BLaER1 treated with 17β-estradiol and CSF1 and Interleukin-3, amounts not matched to agents 10 nM and 100 nM (cell line): ENCODE measurements at regions not wholly inside any gene's neighbourhood (a gene's known extent, or its start where the extent isn't known, plus 50 kb on each side); places are given as distances from the start of the nearest gene placed in this dataset.

Experiments
- H3K27ac ChIP-seq, 11 experiments: shearing (Covaris generic); formaldehyde crosslinking; 2 replicates each; pipeline ENCODE4 v1.8.1; 2022
- H3K27me3 ChIP-seq, 11 experiments: shearing (Covaris generic); formaldehyde crosslinking; 2 replicates each; pipeline ENCODE4 v1.8.1; 2022
- H3K36me3 ChIP-seq, 11 experiments: shearing (Covaris generic); formaldehyde crosslinking; 2 replicates each; pipeline ENCODE4 v1.8.1; 2022
- H3K4me1 ChIP-seq, 10 experiments: shearing (Covaris generic); formaldehyde crosslinking; 2 replicates each; pipeline ENCODE4 v1.8.1; 2022
- H3K4me2 ChIP-seq, 11 experiments: shearing (Covaris generic); formaldehyde crosslinking; 2 replicates each; pipeline ENCODE4 v1.8.1; 2022
- H3K4me3 ChIP-seq, 10 experiments: shearing (Covaris generic); formaldehyde crosslinking; 2 replicates each; pipeline ENCODE4 v1.8.1; 2022
- H3K9ac ChIP-seq, 11 experiments: shearing (Covaris generic); formaldehyde crosslinking; 2 replicates each; pipeline ENCODE4 v1.8.1; 2022
- H3K9me3 ChIP-seq, 11 experiments: shearing (Covaris generic); formaldehyde crosslinking; replicated peaks in 1 of 11; 2 replicates each; pipeline ENCODE4 v1.8.1; 2022
- H4K20me1 ChIP-seq, 11 experiments: shearing (Covaris generic); formaldehyde crosslinking; 2 replicates each; pipeline ENCODE4 v1.8.1; 2022
- Cebpa-rat ChIP-seq, 11 experiments: shearing (Covaris generic); IDR thresholded peaks; 2 replicates each; pipeline ENCODE4 v1.8.1; 2022

GRCh38 chr1:221381910-221382623, 359.8 kb downstream of the DUSP10 start:
- Histone ChIP-seq H3K4me3 (no peak overlapping the region), H3K27me3 (no peaks in the 10 kb centered on the region), H3K27ac (no peak overlapping the region), H3K4me1 (no peaks in the 10 kb centered on the region), H4K20me1 (no peaks in the 10 kb centered on the region), H3K36me3 (no peaks in the 10 kb centered on the region), H3K4me2 (no peak overlapping the region), H3K9me3 (no peaks in the 10 kb centered on the region), H3K9ac (no peak overlapping the region)
- no peak for TF ChIP-seq Cebpa-rat (IDR thresholded peaks at IDR 0.05)

DNA sequence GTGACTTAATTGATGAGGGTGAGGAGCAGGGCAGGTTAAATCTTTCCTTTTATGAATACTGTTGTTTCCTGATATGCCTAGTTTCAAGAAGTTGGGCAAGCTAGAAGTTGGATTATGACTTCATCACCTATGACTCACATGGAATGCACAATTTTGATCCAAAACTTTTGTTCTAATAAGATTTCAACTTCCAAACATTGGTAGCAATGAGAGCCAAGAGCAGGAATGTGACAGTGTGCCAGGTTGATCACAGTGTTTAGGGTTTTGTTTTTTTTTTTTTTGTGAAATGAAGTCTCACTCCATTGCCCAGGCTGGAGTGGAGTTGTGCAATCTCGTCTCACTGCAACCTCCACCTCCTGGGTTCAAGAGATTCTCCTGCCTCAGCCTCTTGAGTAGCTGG, 349.4 kb downstream of the DUSP10 start:
- H4K20me1 ChIP-seq = no peaks in the 10 kb centered on the region
- no peaks in the 10 kb centered on the region for H3K27me3 ChIP-seq
- H3K36me3 ChIP-seq = no peaks in the 10 kb centered on the region
- peaks cover 0 to 14% (median 0%) of the 10 kb centered on the region in 11 experiments; a peak in 3 of 22 replicates for H3K9me3 ChIP-seq
- no peak overlapping the region for H3K4me2 ChIP-seq
- H3K4me1 ChIP-seq = no peaks in the 10 kb centered on the region
- H3K9ac ChIP-seq = no peak overlapping the region
- no peak for TF ChIP-seq Cebpa-rat (IDR thresholded peaks at IDR 0.05)
- H3K27ac ChIP-seq = no peak overlapping the region
- no peak overlapping the region for H3K4me3 ChIP-seq

DNA sequence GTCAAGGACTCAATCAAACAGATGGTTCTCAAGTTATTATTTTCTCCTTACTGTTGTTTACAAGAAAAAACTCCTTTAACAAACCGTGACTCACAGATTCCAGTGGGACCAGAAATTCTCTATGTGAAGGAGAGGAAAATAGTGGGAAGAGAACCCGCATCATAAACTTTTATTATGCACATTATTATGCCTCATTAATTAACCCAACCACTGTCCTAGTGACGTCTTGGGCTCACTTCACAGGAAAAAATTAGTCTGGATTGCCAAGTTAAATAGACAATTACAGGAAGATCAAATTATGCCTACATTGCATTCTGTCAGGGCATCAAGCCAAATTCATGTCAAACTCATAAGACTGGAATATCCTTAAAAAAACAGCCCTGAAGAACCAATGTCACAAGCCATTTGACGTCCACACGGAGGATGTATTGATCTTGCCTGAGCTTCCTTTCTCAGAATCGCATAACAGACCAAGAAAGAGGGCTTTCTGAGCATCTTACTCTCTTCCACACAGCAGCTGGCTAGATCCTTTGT, 347.8 kb downstream of the DUSP10 start:
- Histone ChIP-seq H3K4me1 (no peaks in the 10 kb centered on the region), H3K27ac (no peak overlapping the region), H3K9ac (no peak overlapping the region), H3K27me3 (no peaks in the 10 kb centered on the region), H3K4me2 (no peak overlapping the region), H3K36me3 (no peaks in the 10 kb centered on the region), H3K4me3 (no peak overlapping the region), H4K20me1 (no peaks in the 10 kb centered on the region), H3K9me3 (peaks cover 0 to 11% (median 0%) of the 10 kb centered on the region in 11 experiments; a peak in 5 of 22 replicates)
- no peak for TF ChIP-seq Cebpa-rat (IDR thresholded peaks at IDR 0.05)

GRCh38 chr1:221396526-221396925, 345.4 kb downstream of the DUSP10 start:
- no peaks in the 10 kb centered on the region for H3K4me1 ChIP-seq
- H3K27me3 ChIP-seq = no peaks in the 10 kb centered on the region
- TF ChIP-seq Cebpa-rat (IDR thresholded peaks at IDR 0.05) = no peak
- H3K4me3 ChIP-seq = no peak overlapping the region
- peaks cover 0 to 21% (median 0%) of the 10 kb centered on the region in 11 experiments; a peak in 6 of 22 replicates for H3K9me3 ChIP-seq
- H3K27ac ChIP-seq = no peak overlapping the region
- no peak overlapping the region for H3K4me2 ChIP-seq
- no peak overlapping the region for H3K9ac ChIP-seq
- H4K20me1 ChIP-seq = no peaks in the 10 kb centered on the region
- no peaks in the 10 kb centered on the region for H3K36me3 ChIP-seq

- no peak overlapping the region for H3K4me2 ChIP-seq
- no peaks in the 10 kb centered on the region for H4K20me1 ChIP-seq
- H3K36me3 ChIP-seq = no peaks in the 10 kb centered on the region
- no peak overlapping the region for H3K27ac ChIP-seq
- no peaks in the 10 kb centered on the region for H3K27me3 ChIP-seq
- TF ChIP-seq Cebpa-rat (IDR thresholded peaks at IDR 0.05) = no peak
- H3K4me1 ChIP-seq = no peaks in the 10 kb centered on the region
- no peak overlapping the region for H3K4me3 ChIP-seq
- H3K9ac ChIP-seq = no peak overlapping the region
- peaks cover 0 to 21% (median 0%) of the 10 kb centered on the region in 11 experiments; a peak in 6 of 22 replicates for H3K9me3 ChIP-seq
These were observed 344.7 kb downstream of the DUSP10 start for GRCh38 chr1:221397141-221397540.

DNA sequence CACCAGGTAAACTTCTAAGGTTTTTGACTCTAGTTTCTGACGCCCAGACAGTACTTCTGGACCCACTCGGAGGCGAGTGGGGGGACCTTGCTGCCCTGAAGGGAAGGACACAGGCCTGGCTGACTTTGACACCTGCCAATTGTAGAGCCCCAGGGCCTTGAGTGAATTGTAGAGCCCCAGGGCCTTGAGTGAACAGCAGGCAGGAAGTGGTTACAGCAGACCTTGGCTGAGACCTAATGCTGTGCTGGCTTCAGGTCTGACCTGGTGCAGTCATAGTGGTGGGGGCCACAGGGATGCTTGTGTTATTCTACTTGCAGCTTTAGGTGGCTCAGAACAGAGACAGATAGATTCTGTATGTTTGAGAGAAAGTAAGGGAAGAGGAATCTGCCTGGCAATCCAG, 344.3 kb downstream of the DUSP10 start:
- Histone ChIP-seq H3K27ac (no peak overlapping the region), H3K36me3 (no peaks in the 10 kb centered on the region), H3K4me2 (no peak overlapping the region), H3K9me3 (peaks cover 0 to 21% (median 0%) of the 10 kb centered on the region in 11 experiments; a peak in 6 of 22 replicates), H3K4me1 (no peaks in the 10 kb centered on the region), H3K27me3 (no peaks in the 10 kb centered on the region), H3K9ac (no peak overlapping the region), H4K20me1 (no peaks in the 10 kb centered on the region), H3K4me3 (no peak overlapping the region)
- no peak for TF ChIP-seq Cebpa-rat (IDR thresholded peaks at IDR 0.05)

- no peak overlapping the region for H3K9ac ChIP-seq
- H3K4me3 ChIP-seq = no peak overlapping the region
- no peak for TF ChIP-seq Cebpa-rat (IDR thresholded peaks at IDR 0.05)
- H3K27ac ChIP-seq = no peak overlapping the region
- no peak overlapping the region for H3K4me2 ChIP-seq
- peaks cover 0 to 7% (median 0%) of the 10 kb centered on the region in 11 experiments; a peak in 4 of 22 replicates for H3K9me3 ChIP-seq
- H3K4me1 ChIP-seq = peaks cover 0 to 7% (median 0%) of the 10 kb centered on the region in 10 experiments; a peak in 1 of 20 replicates
- H3K27me3 ChIP-seq = no peaks in the 10 kb centered on the region
- no peaks in the 10 kb centered on the region for H4K20me1 ChIP-seq
- H3K36me3 ChIP-seq = no peaks in the 10 kb centered on the region
These were observed 336.7 kb downstream of the DUSP10 start for GRCh38 chr1:221405146-221405545.

DNA sequence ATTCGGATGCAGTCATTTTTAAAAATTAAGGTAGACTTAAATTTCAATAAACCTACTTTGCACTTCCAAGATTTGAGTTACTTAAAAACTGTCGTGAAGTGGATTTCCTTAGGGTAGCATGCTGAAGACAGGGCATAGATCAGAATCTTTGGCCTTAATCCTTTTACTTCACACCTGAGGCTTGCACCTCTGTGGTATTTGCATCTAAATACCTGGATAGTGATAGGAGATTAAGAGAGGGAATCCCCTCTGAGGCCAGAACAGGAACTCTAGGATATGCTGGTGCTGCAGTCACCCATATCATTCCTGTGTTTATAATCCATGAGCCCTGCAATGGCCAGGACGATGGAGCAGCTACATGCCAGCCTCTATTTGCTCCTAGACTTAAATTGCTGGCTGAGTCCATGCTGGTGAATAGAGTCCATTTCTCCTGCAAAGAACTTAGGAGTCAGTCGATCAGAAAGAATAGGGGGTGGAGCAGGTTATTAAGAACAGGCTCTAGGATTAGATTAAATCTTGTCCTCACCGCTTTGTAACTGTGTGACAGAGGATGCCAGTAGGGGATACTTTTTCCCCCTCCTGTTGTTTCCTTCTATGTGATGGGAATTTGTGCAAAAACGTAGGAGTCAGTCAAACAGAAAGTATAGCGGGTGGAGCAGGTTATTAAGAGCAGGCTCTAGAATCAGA, 333.6 kb downstream of the DUSP10 start:
- H4K20me1 ChIP-seq = no peaks in the 10 kb centered on the region
- H3K4me1 ChIP-seq = peaks cover 0 to 7% (median 0%) of the 10 kb centered on the region in 10 experiments; a peak in 1 of 20 replicates
- no peak overlapping the region for H3K4me2 ChIP-seq

GRCh38 chr1:221411283-221411682, 330.6 kb downstream of the DUSP10 start:
- H3K4me1 ChIP-seq = no peaks in the 10 kb centered on the region
- no peaks in the 10 kb centered on the region for H3K27me3 ChIP-seq
- no peak for TF ChIP-seq Cebpa-rat (IDR thresholded peaks at IDR 0.05)
- H4K20me1 ChIP-seq = no peaks in the 10 kb centered on the region
- H3K27ac ChIP-seq = no peak overlapping the region
- no peak overlapping the region for H3K4me3 ChIP-seq
- H3K36me3 ChIP-seq = no peaks in the 10 kb centered on the region
- H3K4me2 ChIP-seq = no peak overlapping the region
- peaks cover 0 to 8% (median 0%) of the 10 kb centered on the region in 11 experiments; a peak in 2 of 22 replicates for H3K9me3 ChIP-seq
- H3K9ac ChIP-seq = no peak overlapping the region

More for the DNA sequence above, 333.6 kb downstream of the DUSP10 start:
- H3K9ac ChIP-seq = no peak overlapping the region
- no peaks in the 10 kb centered on the region for H3K27me3 ChIP-seq
- peaks cover 0 to 8% (median 0%) of the 10 kb centered on the region in 11 experiments; a peak in 2 of 22 replicates for H3K9me3 ChIP-seq
- no peaks in the 10 kb centered on the region for H3K36me3 ChIP-seq
- H3K27ac ChIP-seq = no peak overlapping the region
- H3K4me3 ChIP-seq = no peak overlapping the region
- no peak for TF ChIP-seq Cebpa-rat (IDR thresholded peaks at IDR 0.05)
